ENCODE measurements at regions not wholly inside any gene's neighbourhood (a gene's known extent, or its start where the extent isn't known, plus 50 kb on each side); places are given as distances from the start of the nearest gene placed in this dataset.

- no peak for TF ChIP-seq GABPA (IDR thresholded peaks at IDR 0.05 in 1 of 2, conservative IDR thresholded peaks at IDR 0.05 in 1 of 2)
- H3K36me3 ChIP-seq (ENCODE audit: control insufficient read depth in 4 of 4, insufficient read depth in 3 of 4, low read depth in 1 of 4, low read length in 3 of 4): no peaks in the 10 kb centered on the region
- DNase-seq (ENCODE audit: low spot score): no peak
- H3K4me3 ChIP-seq (ENCODE audit: low read depth in 1 of 3, low read length in 3 of 3): no peak overlapping the region
- H3K27ac ChIP-seq (ENCODE audit: low read depth in 1 of 2, low read length in 2 of 2): no peak overlapping the region
- H3K4me1 ChIP-seq (ENCODE audit: control insufficient read depth in 4 of 4, insufficient read depth in 4 of 4, low read length in 3 of 4): no peaks in the 10 kb centered on the region
- no peak overlapping the region for H3K9ac ChIP-seq (ENCODE audit: low read depth in 1 of 2, low read length in 2 of 2)
- 81% methylated on average over 7 of the region's 7 CpGs for WGBS
- peaks cover 0 to 3% (median 0%) of the 10 kb centered on the region in 4 donors for H3K27me3 ChIP-seq (ENCODE audit: control insufficient read depth in 4 of 4, insufficient read depth in 4 of 4, low read length in 3 of 4)
- H3K9me3 ChIP-seq (ENCODE audit: control insufficient read depth in 4 of 4, low read length in 3 of 4): no peaks in the 10 kb centered on the region
Measured at GRCh38 chr3:74027121-74027520, 402.4 kb upstream of the PDZRN3 start.

- no peak for DNase-seq (ENCODE audit: low spot score)
- Histone ChIP-seq H3K9ac (ENCODE audit: low read depth in 1 of 2, low read length in 2 of 2) (no peak overlapping the region), H3K36me3 (ENCODE audit: control insufficient read depth in 4 of 4, insufficient read depth in 3 of 4, low read depth in 1 of 4, low read length in 3 of 4) (no peaks in the 10 kb centered on the region), H3K27ac (ENCODE audit: low read depth in 1 of 2, low read length in 2 of 2) (no peak overlapping the region), H3K4me3 (ENCODE audit: low read depth in 1 of 3, low read length in 3 of 3) (no peak overlapping the region), H3K4me1 (ENCODE audit: control insufficient read depth in 4 of 4, insufficient read depth in 4 of 4, low read length in 3 of 4) (no peaks in the 10 kb centered on the region), H3K27me3 (ENCODE audit: control insufficient read depth in 4 of 4, insufficient read depth in 4 of 4, low read length in 3 of 4) (peaks cover 0 to 3% (median 0%) of the 10 kb centered on the region in 4 donors), H3K9me3 (ENCODE audit: control insufficient read depth in 4 of 4, low read length in 3 of 4) (no peaks in the 10 kb centered on the region)
- WGBS: 84% methylated on average over 2 of the region's 2 CpGs
- TF ChIP-seq ATF3 (IDR thresholded peaks at IDR 0.05) (no peak), JUND (IDR thresholded peaks at IDR 0.05) (no peak), MAX (IDR thresholded peaks at IDR 0.05) (no peak), SP1 (IDR thresholded peaks at IDR 0.05) (no peak), HNF4G (IDR thresholded peaks at IDR 0.05) (no peak), RAD21 (IDR thresholded peaks at IDR 0.05) (no peak), FOXA2 (IDR thresholded peaks at IDR 0.05) (no peak), FOXA1 (IDR thresholded peaks at IDR 0.05) (no peak), HNF4A (conservative IDR thresholded peaks at IDR 0.05) (no peak), YY1 (IDR thresholded peaks at IDR 0.05) (no peak), TAF1 (conservative IDR thresholded peaks at IDR 0.05) (no peak), REST (IDR thresholded peaks at IDR 0.05) (no peak), GABPA (IDR thresholded peaks at IDR 0.05 in 1 of 2, conservative IDR thresholded peaks at IDR 0.05 in 1 of 2) (no peak), ZBTB33 (IDR thresholded peaks at IDR 0.05) (no peak), RXRA (IDR thresholded peaks at IDR 0.05) (no peak), CTCF (IDR thresholded peaks at IDR 0.05; ENCODE audit: low read depth, low read length, missing input control) (no peak), NR2F2 (IDR thresholded peaks at IDR 0.05) (no peak), EGR1 (IDR thresholded peaks at IDR 0.05; ENCODE audit: low read depth in 2 of 2) (no peak)
Measured at GRCh38 chr3:74023395-74023794, 398.7 kb upstream of the PDZRN3 start.
